Testis (tissue), 2 donors: ENCODE measurements at regions not wholly inside any gene's neighbourhood (a gene's known extent, or its start where the extent isn't known, plus 50 kb on each side); places are given as distances from the start of the nearest gene placed in this dataset.

Experiments
- DNase-seq: peaks from one replicate; pipeline ENCODE4 v3.0.0-alpha.2; 2019
- H3K27ac ChIP-seq, 2 donors: fragments of 200-600 bp; sonication (generic); one replicate each; pipeline ENCODE4 v1.5.1; 2019
- H3K27me3 ChIP-seq: fragments of 200-600 bp; sonication (generic); one replicate; pipeline ENCODE4 v1.5.1; 2019
- H3K36me3 ChIP-seq: fragments of 200-600 bp; sonication (generic); one replicate; pipeline ENCODE4 v1.5.1; 2017; ENCODE audit warnings: low read depth; ENCODE audit errors: missing control alignments
- H3K4me1 ChIP-seq: fragments of 200-600 bp; sonication (generic); one replicate; pipeline ENCODE4 v1.5.1; 2019
- H3K4me3 ChIP-seq, 2 donors: fragments of 200-600 bp; sonication (generic); one replicate each; pipeline ENCODE4 v1.5.1; 2017 to 2019
- H3K9me3 ChIP-seq: fragments of 200-600 bp; sonication (generic); one replicate; pipeline ENCODE4 v1.5.1; 2017
- POLR2A ChIP-seq: fragments of 450-650 bp; IDR thresholded peaks from one replicate; pipeline ENCODE4 v1.6.1; 2017; ENCODE audit warnings: antibody characterized with exemption, mild to moderate bottlenecking, moderate library complexity
- WGBS, 2 donors: methylation state at CpG; one replicate each; pipeline ENCODE4 v1.1.5; 2018; 5-methylcytosine and 5-hydroxymethylcytosine counted together
- intact Hi-C: fragments of 100-400 bp; cut with DNase I; formaldehyde crosslinking; loops from one replicate; pipeline ENCODE4 v1.15.1; 2023; ENCODE audit warnings: low total_unique reads
- TF ChIP-seq, protein P1 (sequence below), 3 experiments: fragments of 450-650 bp in 2 of 3; fragments of 200-600 bp in 1 of 3; sonication (generic) in 1 of 3; IDR thresholded peaks; one replicate each; pipeline ENCODE4 v1.5.1; 2016 to 2019; ENCODE audit warnings: antibody characterized with exemption in 3 of 3, mild to moderate bottlenecking in 2 of 3, moderate library complexity in 1 of 3

DNA sequence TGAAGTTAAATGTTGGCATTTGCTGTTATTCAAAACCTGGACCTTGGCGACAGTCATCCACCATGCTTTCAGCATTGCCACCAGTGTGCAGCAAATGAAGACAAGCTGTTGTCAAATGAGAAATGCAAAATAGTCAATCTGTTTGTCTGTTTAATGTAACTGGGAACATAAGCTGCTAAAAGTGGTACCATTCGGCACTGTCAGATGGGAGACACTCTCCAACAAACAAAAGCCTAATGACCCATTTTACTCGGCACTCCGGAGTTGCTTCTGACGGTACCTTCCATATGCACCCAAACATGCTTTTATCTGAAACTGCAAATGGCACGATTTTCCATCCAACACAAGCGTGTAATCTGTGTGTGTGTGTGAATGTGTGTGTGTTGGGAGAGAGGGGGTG, 297.8 kb downstream of the MAF start:
- intact Hi-C loops, result no loop called here
- H3K27me3 ChIP-seq, result no peaks in the 10 kb centered on the region
- H3K36me3 ChIP-seq, result no peaks in the 10 kb centered on the region
- WGBS, 2 donors, result 90 to 94% methylated on average over 7 of the region's 7 CpGs
- no peak for DNase-seq
- H3K4me3 ChIP-seq, result no peak overlapping the region
- TF ChIP-seq, protein P1, sequence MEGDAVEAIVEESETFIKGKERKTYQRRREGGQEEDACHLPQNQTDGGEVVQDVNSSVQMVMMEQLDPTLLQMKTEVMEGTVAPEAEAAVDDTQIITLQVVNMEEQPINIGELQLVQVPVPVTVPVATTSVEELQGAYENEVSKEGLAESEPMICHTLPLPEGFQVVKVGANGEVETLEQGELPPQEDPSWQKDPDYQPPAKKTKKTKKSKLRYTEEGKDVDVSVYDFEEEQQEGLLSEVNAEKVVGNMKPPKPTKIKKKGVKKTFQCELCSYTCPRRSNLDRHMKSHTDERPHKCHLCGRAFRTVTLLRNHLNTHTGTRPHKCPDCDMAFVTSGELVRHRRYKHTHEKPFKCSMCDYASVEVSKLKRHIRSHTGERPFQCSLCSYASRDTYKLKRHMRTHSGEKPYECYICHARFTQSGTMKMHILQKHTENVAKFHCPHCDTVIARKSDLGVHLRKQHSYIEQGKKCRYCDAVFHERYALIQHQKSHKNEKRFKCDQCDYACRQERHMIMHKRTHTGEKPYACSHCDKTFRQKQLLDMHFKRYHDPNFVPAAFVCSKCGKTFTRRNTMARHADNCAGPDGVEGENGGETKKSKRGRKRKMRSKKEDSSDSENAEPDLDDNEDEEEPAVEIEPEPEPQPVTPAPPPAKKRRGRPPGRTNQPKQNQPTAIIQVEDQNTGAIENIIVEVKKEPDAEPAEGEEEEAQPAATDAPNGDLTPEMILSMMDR (IDR thresholded peaks at IDR 0.05), result no peak
- TF ChIP-seq POLR2A, result no peak
- H3K27ac ChIP-seq, result no peak overlapping the region
- H3K4me1 ChIP-seq, result no peaks in the 10 kb centered on the region
- no peaks in the 10 kb centered on the region for H3K9me3 ChIP-seq

GRCh38 chr16:79301051-79301450, 299.5 kb downstream of the MAF start:
- H3K27ac ChIP-seq, result no peak overlapping the region
- no peaks in the 10 kb centered on the region for H3K36me3 ChIP-seq
- no peaks in the 10 kb centered on the region for H3K9me3 ChIP-seq
- H3K4me1 ChIP-seq, result no peaks in the 10 kb centered on the region
- intact Hi-C loops, result no loop called here
- DNase-seq, result no peak
- TF ChIP-seq POLR2A, result no peak
- TF ChIP-seq, protein P1 (IDR thresholded peaks at IDR 0.05), result no peak
- no peaks in the 10 kb centered on the region for H3K27me3 ChIP-seq
- no peak overlapping the region for H3K4me3 ChIP-seq
- 92 to 97% methylated on average over 9 to 12 of the region's 12 CpGs for WGBS, 2 donors

GRCh38 chr16:79298894-79299799, 301.4 kb downstream of the MAF start:
- no peak for TF ChIP-seq POLR2A
- TF ChIP-seq, protein P1 (IDR thresholded peaks at IDR 0.05), result no peak
- Histone ChIP-seq H3K9me3 (no peaks in the 10 kb centered on the region), H3K4me1 (no peaks in the 10 kb centered on the region), H3K4me3 (no peak overlapping the region), H3K27me3 (no peaks in the 10 kb centered on the region), H3K27ac (no peak overlapping the region), H3K36me3 (no peaks in the 10 kb centered on the region)
- 74 to 77% methylated on average over 14 to 16 of the region's 16 CpGs for WGBS, 2 donors
- intact Hi-C loops, result no loop called here
- no peak for DNase-seq

- Histone ChIP-seq H3K27me3 (no peaks in the 10 kb centered on the region), H3K36me3 (no peaks in the 10 kb centered on the region), H3K9me3 (no peaks in the 10 kb centered on the region), H3K4me1 (no peaks in the 10 kb centered on the region), H3K27ac (no peak overlapping the region), H3K4me3 (no peak overlapping the region)
- no peak for DNase-seq
- intact Hi-C loops, result no loop called here
- TF ChIP-seq POLR2A, result no peak
- TF ChIP-seq, protein P1 (IDR thresholded peaks at IDR 0.05), result no peak
- WGBS, 2 donors, result 90 to 94% methylated on average over 7 of the region's 7 CpGs
Observed at GRCh38 chr16:79298476-79298875, 302.1 kb downstream of the MAF start.

DNA sequence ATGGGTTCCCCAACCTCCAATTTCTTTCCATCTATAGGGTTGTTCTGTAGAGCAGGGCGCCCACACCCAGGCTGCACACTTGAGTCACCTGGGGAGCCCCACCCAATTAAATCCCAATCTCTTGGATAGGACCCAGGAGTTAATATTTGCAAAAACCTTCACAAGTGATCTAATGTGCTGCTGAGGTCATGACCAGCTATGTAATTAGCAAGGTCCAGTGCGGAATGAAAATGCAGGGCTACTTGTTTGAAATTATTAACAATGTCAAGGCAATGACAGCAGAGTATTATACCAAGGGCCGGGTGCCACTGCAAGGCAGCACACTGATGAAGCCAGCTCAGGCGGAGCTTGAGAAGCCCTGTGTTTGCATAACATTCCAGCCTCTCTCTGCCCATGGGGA, 302.7 kb downstream of the MAF start:
- 86 to 90% methylated on average over 4 of the region's 4 CpGs for WGBS, 2 donors
- H3K4me3 ChIP-seq, result no peak overlapping the region
- no peak for TF ChIP-seq POLR2A
- TF ChIP-seq, protein P1 (IDR thresholded peaks at IDR 0.05), result no peak
- no peaks in the 10 kb centered on the region for H3K4me1 ChIP-seq
- no peak for DNase-seq
- no peak overlapping the region for H3K27ac ChIP-seq
- no peaks in the 10 kb centered on the region for H3K9me3 ChIP-seq
- intact Hi-C loops, result no loop called here
- no peaks in the 10 kb centered on the region for H3K36me3 ChIP-seq
- no peaks in the 10 kb centered on the region for H3K27me3 ChIP-seq
